IPS-15b (cell line): ENCODE measurements at regions not wholly inside any gene's neighbourhood (a gene's known extent, or its start where the extent isn't known, plus 50 kb on each side); places are given as distances from the start of the nearest gene placed in this dataset.

Experiments used
- H3K27me3 ChIP-seq: one replicate; pipeline ENCODE4 v1.6.1; 2013; ENCODE audit warnings: low read length; ENCODE audit not compliant: control insufficient read depth, insufficient read depth
- H3K36me3 ChIP-seq: one replicate; pipeline ENCODE4 v1.6.1; 2013; ENCODE audit warnings: low read length; ENCODE audit not compliant: control insufficient read depth, insufficient read depth
- H3K4me1 ChIP-seq: one replicate; pipeline ENCODE4 v1.6.1; 2013; ENCODE audit warnings: mild to moderate bottlenecking, low read length; ENCODE audit not compliant: control insufficient read depth, insufficient read depth
- H3K4me3 ChIP-seq: one replicate; pipeline ENCODE4 v1.5.1; 2013; ENCODE audit warnings: low read depth, low read length
- H3K9ac ChIP-seq: one replicate; pipeline ENCODE4 v1.6.1; 2013; ENCODE audit warnings: low read depth, mild to moderate bottlenecking, low read length
- H3K9me3 ChIP-seq: one replicate; pipeline ENCODE4 v1.6.1; 2013; ENCODE audit warnings: mild to moderate bottlenecking, low read length; ENCODE audit not compliant: control insufficient read depth, insufficient read depth

- Histone ChIP-seq H3K4me3 (no peak overlapping the region), H3K36me3 (no peaks in the 10 kb centered on the region), H3K27me3 (no peaks in the 10 kb centered on the region), H3K4me1 (no peaks in the 10 kb centered on the region), H3K9me3 (no peaks in the 10 kb centered on the region), H3K9ac (no peak overlapping the region)
Observed at GRCh38 chr13:85108356-85108755, 690.9 kb downstream of the SLITRK6 start.

- Histone ChIP-seq H3K4me3 (no peak overlapping the region), H3K36me3 (no peaks in the 10 kb centered on the region), H3K9me3 (no peaks in the 10 kb centered on the region), H3K4me1 (no peaks in the 10 kb centered on the region), H3K9ac (no peak overlapping the region), H3K27me3 (no peaks in the 10 kb centered on the region)
Observed at GRCh38 chr13:85099245-85099644, 700.0 kb downstream of the SLITRK6 start.

- Histone ChIP-seq H3K9me3 (no peaks in the 10 kb centered on the region), H3K4me1 (no peaks in the 10 kb centered on the region), H3K4me3 (no peak overlapping the region), H3K27me3 (no peaks in the 10 kb centered on the region), H3K36me3 (no peaks in the 10 kb centered on the region), H3K9ac (no peak overlapping the region)
Observed at GRCh38 chr13:85095418-85096272, 703.6 kb downstream of the SLITRK6 start.

- Histone ChIP-seq H3K36me3 (no peaks in the 10 kb centered on the region), H3K4me1 (no peaks in the 10 kb centered on the region), H3K27me3 (no peaks in the 10 kb centered on the region), H3K4me3 (no peak overlapping the region), H3K9me3 (no peaks in the 10 kb centered on the region), H3K9ac (no peak overlapping the region)
Observed at GRCh38 chr13:85093808-85094207, 705.4 kb downstream of the SLITRK6 start.

GRCh38 chr13:85091631-85092234 lies 707.5 kb downstream of the SLITRK6 start:
- no peak overlapping the region for H3K9ac ChIP-seq
- H3K27me3 ChIP-seq, result no peaks in the 10 kb centered on the region
- H3K9me3 ChIP-seq, result no peaks in the 10 kb centered on the region
- no peaks in the 10 kb centered on the region for H3K4me1 ChIP-seq
- H3K36me3 ChIP-seq, result no peaks in the 10 kb centered on the region
- H3K4me3 ChIP-seq, result no peak overlapping the region

GRCh38 chr13:85089186-85089585 lies 710.0 kb downstream of the SLITRK6 start:
- Histone ChIP-seq H3K27me3 (no peaks in the 10 kb centered on the region), H3K4me1 (no peaks in the 10 kb centered on the region), H3K9me3 (no peaks in the 10 kb centered on the region), H3K4me3 (no peak overlapping the region), H3K36me3 (no peaks in the 10 kb centered on the region), H3K9ac (no peak overlapping the region)

GRCh38 chr13:85080691-85081090 lies 718.5 kb downstream of the SLITRK6 start:
- H3K27me3 ChIP-seq, result no peaks in the 10 kb centered on the region
- no peaks in the 10 kb centered on the region for H3K9me3 ChIP-seq
- H3K9ac ChIP-seq, result no peak overlapping the region
- H3K4me3 ChIP-seq, result no peak overlapping the region
- H3K36me3 ChIP-seq, result no peaks in the 10 kb centered on the region
- no peaks in the 10 kb centered on the region for H3K4me1 ChIP-seq

GRCh38 chr13:85076343-85076742 lies 722.9 kb downstream of the SLITRK6 start:
- Histone ChIP-seq H3K9me3 (no peaks in the 10 kb centered on the region), H3K4me1 (no peaks in the 10 kb centered on the region), H3K4me3 (no peak overlapping the region), H3K9ac (no peak overlapping the region), H3K27me3 (no peaks in the 10 kb centered on the region), H3K36me3 (no peaks in the 10 kb centered on the region)

GRCh38 chr13:85074543-85075313 lies 724.5 kb downstream of the SLITRK6 start:
- no peaks in the 10 kb centered on the region for H3K4me1 ChIP-seq
- H3K9me3 ChIP-seq, result no peaks in the 10 kb centered on the region
- no peak overlapping the region for H3K4me3 ChIP-seq
- H3K27me3 ChIP-seq, result no peaks in the 10 kb centered on the region
- no peaks in the 10 kb centered on the region for H3K36me3 ChIP-seq
- H3K9ac ChIP-seq, result no peak overlapping the region

GRCh38 chr13:85068231-85068630 lies 731.0 kb downstream of the SLITRK6 start:
- H3K9ac ChIP-seq, result no peak overlapping the region
- no peak overlapping the region for H3K4me3 ChIP-seq
- no peaks in the 10 kb centered on the region for H3K9me3 ChIP-seq
- no peaks in the 10 kb centered on the region for H3K36me3 ChIP-seq
- no peaks in the 10 kb centered on the region for H3K27me3 ChIP-seq
- no peaks in the 10 kb centered on the region for H3K4me1 ChIP-seq

- Histone ChIP-seq H3K27me3 (no peaks in the 10 kb centered on the region), H3K9me3 (no peaks in the 10 kb centered on the region), H3K4me3 (no peak overlapping the region), H3K9ac (no peak overlapping the region), H3K36me3 (no peaks in the 10 kb centered on the region), H3K4me1 (no peaks in the 10 kb centered on the region)
Observed at GRCh38 chr13:85040215-85040614, 759.0 kb downstream of the SLITRK6 start.
